ENCODE measurements at regions not wholly inside any gene's neighbourhood (a gene's known extent, or its start where the extent isn't known, plus 50 kb on each side); places are given as distances from the start of the nearest gene placed in this dataset.

DNA sequence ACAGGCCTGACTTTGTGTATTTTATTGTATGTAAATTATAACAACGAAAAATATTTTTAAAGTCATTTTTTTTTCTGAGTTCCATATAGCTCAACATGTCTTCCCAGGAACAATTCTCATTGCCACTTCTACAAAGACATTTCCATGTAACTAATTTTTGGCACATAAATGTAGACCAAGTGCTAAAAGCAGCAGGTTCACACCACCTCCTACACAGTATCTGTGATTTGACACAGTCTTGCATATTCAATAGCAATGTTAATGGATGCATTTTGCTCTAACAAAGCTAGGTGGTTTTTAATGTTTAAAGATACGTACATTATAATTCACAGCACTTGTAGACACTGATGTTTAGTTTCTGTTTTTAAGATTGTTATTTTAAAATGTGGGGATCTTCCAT lies 346.5 kb downstream of the GPAM start:
- no peaks in the 10 kb centered on the region for H3K27me3 ChIP-seq (ENCODE audit: insufficient read depth, low read length)
- H3K27ac ChIP-seq (ENCODE audit: low read length): no peak overlapping the region
- no peaks in the 10 kb centered on the region for H3K36me3 ChIP-seq (ENCODE audit: insufficient read depth, low read depth, low read length)
- no peak overlapping the region for H3K9ac ChIP-seq (ENCODE audit: low read depth, low read length)
- H3K4me1 ChIP-seq (ENCODE audit: insufficient read depth, low read length): peaks cover 19% of the 10 kb centered on the region
- H3K4me3 ChIP-seq (ENCODE audit: low read length): no peak overlapping the region
- no peaks in the 10 kb centered on the region for H3K9me3 ChIP-seq (ENCODE audit: insufficient read depth, low read depth, low read length)

DNA sequence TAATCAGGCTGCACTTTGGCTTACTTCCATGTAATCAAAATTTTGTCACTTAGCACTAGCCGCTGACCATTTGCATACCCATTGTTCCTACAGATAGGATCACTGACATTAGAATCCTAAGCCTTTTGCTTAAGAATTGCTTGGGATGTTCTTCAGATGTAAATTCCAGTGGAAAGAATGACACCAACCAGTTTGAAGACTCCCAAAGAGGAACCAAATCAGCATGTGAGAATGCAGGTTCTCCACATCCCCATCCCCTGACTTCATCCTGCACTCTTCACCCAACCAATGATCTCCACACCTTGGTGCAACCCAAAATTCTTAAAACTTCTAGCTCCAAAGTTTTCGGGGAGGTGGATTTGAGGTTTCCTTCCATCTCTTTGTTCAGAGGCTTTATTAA lies 345.6 kb downstream of the GPAM start:
- H3K9me3 ChIP-seq (ENCODE audit: insufficient read depth, low read depth, low read length): no peaks in the 10 kb centered on the region
- no peaks in the 10 kb centered on the region for H3K36me3 ChIP-seq (ENCODE audit: insufficient read depth, low read depth, low read length)
- H3K4me3 ChIP-seq (ENCODE audit: low read length): no peak overlapping the region
- H3K9ac ChIP-seq (ENCODE audit: low read depth, low read length): no peak overlapping the region
- H3K4me1 ChIP-seq (ENCODE audit: insufficient read depth, low read length): peaks cover 19% of the 10 kb centered on the region
- H3K27ac ChIP-seq (ENCODE audit: low read length): no peak overlapping the region
- no peaks in the 10 kb centered on the region for H3K27me3 ChIP-seq (ENCODE audit: insufficient read depth, low read length)

DNA sequence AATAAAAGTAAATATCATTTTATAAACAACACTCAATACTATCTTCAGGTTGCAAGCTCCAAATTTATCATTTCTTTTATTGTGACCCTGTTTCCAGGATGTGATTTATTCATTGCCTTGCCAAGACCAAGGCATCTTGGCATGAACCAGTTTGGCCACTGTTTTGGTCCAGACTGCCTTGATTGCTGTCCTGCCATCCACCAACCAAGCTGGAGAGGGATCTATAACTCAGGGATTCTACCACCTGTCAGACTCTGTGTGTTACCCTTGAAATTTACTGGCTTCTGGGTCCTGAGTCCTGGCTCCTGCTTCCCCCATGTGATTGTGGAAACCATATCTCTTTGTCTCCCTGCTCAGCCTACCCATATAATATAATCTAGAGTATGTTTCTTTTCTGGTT lies 343.0 kb downstream of the GPAM start:
- Histone ChIP-seq H3K27me3 (ENCODE audit: insufficient read depth, low read length) (no peaks in the 10 kb centered on the region), H3K4me1 (ENCODE audit: insufficient read depth, low read length) (peaks cover 19% of the 10 kb centered on the region), H3K9ac (ENCODE audit: low read depth, low read length) (no peak overlapping the region), H3K9me3 (ENCODE audit: insufficient read depth, low read depth, low read length) (no peaks in the 10 kb centered on the region), H3K36me3 (ENCODE audit: insufficient read depth, low read depth, low read length) (no peaks in the 10 kb centered on the region), H3K4me3 (ENCODE audit: low read length) (no peak overlapping the region), H3K27ac (ENCODE audit: low read length) (no peak overlapping the region)

DNA sequence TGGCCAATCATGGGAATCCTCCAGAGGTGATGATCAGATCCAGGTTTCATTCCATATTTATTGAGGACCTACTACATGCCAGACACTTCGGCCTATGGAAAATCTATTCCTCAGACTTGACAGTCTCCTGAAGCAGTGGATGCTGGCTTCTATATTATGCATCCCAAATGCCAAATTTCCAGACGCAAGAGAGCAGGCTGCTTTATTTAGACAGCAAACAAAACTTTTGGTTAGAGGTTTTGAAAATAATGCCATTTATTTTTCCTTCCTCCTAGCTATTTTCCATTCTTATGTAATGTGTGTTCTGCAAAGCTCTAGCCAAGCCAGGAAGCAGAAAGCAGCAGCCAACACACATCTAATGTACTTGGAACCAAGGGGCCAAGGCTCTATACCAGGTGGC lies 330.8 kb downstream of the GPAM start:
- Histone ChIP-seq H3K9me3 (ENCODE audit: insufficient read depth, low read depth, low read length) (no peaks in the 10 kb centered on the region), H3K27ac (ENCODE audit: low read length) (no peak overlapping the region), H3K4me3 (ENCODE audit: low read length) (no peak overlapping the region), H3K27me3 (ENCODE audit: insufficient read depth, low read length) (no peaks in the 10 kb centered on the region), H3K4me1 (ENCODE audit: insufficient read depth, low read length) (no peaks in the 10 kb centered on the region), H3K36me3 (ENCODE audit: insufficient read depth, low read depth, low read length) (no peaks in the 10 kb centered on the region), H3K9ac (ENCODE audit: low read depth, low read length) (no peak overlapping the region)

DNA sequence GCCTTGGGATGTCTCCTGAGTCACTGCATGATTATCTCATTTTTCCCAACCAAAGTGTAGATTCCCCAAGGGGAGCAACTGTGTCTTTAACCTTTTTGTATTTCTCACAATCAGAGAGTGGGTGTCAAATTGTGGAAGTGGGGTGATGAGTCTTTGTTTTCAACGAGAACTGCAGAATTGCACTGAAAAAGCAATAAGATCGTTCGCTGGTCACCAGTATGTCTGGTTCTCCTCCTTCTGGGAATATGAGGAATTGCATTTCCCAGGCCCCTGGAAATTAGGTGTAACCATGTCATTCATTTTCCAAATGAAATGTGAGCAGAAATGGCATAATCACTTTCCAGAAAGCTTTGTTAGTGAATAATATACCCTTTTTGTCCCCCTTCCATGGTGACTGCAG lies 326.9 kb downstream of the GPAM start:
- Histone ChIP-seq H3K36me3 (ENCODE audit: insufficient read depth, low read depth, low read length) (no peaks in the 10 kb centered on the region), H3K9me3 (ENCODE audit: insufficient read depth, low read depth, low read length) (no peaks in the 10 kb centered on the region), H3K27ac (ENCODE audit: low read length) (no peak overlapping the region), H3K27me3 (ENCODE audit: insufficient read depth, low read length) (no peaks in the 10 kb centered on the region), H3K4me1 (ENCODE audit: insufficient read depth, low read length) (no peaks in the 10 kb centered on the region), H3K9ac (ENCODE audit: low read depth, low read length) (no peak overlapping the region), H3K4me3 (ENCODE audit: low read length) (no peak overlapping the region)

DNA sequence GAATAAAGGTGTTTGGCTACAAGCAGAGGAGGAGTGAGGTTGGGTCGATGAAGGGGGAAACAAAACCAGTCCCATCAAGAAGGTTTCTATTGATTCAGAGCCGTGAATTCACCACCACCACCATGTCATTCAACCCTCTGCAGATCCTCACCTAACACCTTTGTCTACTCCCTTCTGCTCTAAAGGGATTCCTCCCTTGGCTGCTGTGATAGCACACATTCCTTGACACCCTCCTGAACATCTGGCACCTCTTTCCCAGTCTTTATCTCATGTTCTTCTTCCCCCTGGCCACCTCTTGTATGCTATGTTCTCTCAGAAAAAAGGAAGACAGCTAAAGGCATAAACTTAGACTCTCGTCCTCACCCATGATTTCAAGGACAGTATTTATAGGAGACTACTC lies 318.0 kb downstream of the GPAM start:
- no peaks in the 10 kb centered on the region for H3K9me3 ChIP-seq (ENCODE audit: insufficient read depth, low read depth, low read length)

DNA sequence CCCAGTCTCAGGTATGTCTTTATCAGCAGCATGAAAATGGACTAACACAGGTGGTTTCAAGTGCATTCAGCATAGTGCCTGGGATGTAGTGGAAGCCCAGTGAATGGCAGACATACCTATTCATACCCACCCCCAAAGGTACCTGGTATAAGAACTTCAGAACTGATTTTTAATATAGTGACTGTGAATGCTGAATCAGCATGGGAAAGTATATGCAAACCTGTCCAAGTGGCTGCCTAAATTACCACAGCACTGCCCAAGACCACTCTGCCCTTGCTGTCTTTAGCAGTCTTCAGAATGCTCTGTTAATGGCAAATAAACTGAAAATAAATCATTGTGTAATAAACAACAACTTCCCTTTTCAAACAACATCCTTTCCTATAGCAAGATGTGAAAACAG lies 312.1 kb downstream of the GPAM start:
- Histone ChIP-seq H3K9ac (ENCODE audit: low read depth, low read length) (no peak overlapping the region), H3K27ac (ENCODE audit: low read length) (no peak overlapping the region), H3K4me1 (ENCODE audit: insufficient read depth, low read length) (no peaks in the 10 kb centered on the region), H3K36me3 (ENCODE audit: insufficient read depth, low read depth, low read length) (no peaks in the 10 kb centered on the region), H3K4me3 (ENCODE audit: low read length) (no peak overlapping the region), H3K9me3 (ENCODE audit: insufficient read depth, low read depth, low read length) (no peaks in the 10 kb centered on the region), H3K27me3 (ENCODE audit: insufficient read depth, low read length) (no peaks in the 10 kb centered on the region)

More for the DNA sequence above, 318.0 kb downstream of the GPAM start:
- H3K27me3 ChIP-seq (ENCODE audit: insufficient read depth, low read length): no peaks in the 10 kb centered on the region
- H3K36me3 ChIP-seq (ENCODE audit: insufficient read depth, low read depth, low read length): no peaks in the 10 kb centered on the region
- H3K27ac ChIP-seq (ENCODE audit: low read length): no peak overlapping the region
- H3K9ac ChIP-seq (ENCODE audit: low read depth, low read length): no peak overlapping the region
- H3K4me3 ChIP-seq (ENCODE audit: low read length): no peak overlapping the region
- H3K4me1 ChIP-seq (ENCODE audit: insufficient read depth, low read length): no peaks in the 10 kb centered on the region; the same call in 1 of the 2 replicates

DNA sequence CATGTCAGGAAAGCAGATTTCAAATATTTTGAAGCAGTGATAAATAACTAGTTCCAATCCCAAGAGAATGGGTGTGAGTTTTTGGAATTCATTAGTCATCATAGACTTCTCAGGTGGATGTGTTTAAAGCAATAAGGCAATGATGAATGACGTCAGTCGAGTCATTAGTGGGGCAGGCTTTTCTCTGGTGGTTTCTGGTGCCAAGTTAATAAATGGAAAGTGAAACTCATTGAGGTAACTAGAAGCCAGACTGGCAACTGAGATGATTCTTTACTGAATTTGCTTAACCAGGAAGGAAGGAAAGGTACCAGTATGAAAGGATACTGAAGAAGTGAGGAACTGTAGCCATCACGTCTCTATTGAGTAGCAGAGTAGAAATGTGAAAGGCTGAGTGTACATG lies 311.0 kb downstream of the GPAM start:
- Histone ChIP-seq H3K27me3 (ENCODE audit: insufficient read depth, low read length) (no peaks in the 10 kb centered on the region), H3K4me1 (ENCODE audit: insufficient read depth, low read length) (peaks cover 6% of the 10 kb centered on the region; the same call in 1 of the 2 replicates), H3K9me3 (ENCODE audit: insufficient read depth, low read depth, low read length) (no peaks in the 10 kb centered on the region), H3K36me3 (ENCODE audit: insufficient read depth, low read depth, low read length) (no peaks in the 10 kb centered on the region), H3K9ac (ENCODE audit: low read depth, low read length) (no peak overlapping the region), H3K27ac (ENCODE audit: low read length) (no peak overlapping the region), H3K4me3 (ENCODE audit: low read length) (no peak overlapping the region)

DNA sequence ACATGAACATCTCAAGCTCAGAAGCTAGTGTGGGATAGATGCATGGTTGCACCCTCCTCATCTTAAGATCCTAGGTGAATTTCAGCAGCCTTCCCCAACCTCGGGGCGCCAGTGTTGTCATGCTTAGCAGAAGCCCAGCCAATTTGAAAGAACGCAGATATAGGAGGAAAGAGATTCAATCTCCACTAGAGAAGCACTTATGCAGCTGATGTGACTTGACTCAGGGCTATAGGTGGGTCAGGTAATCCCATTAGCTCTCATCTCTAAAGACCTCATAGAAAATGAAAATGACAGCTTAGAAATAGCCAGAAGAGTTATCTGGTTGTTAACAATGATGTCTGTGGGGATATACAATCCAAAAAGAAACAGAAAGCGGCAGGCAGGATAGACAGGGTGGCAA lies 310.5 kb downstream of the GPAM start:
- H3K4me1 ChIP-seq (ENCODE audit: insufficient read depth, low read length): peaks cover 9% of the 10 kb centered on the region; the same call in 1 of the 2 replicates
- no peaks in the 10 kb centered on the region for H3K27me3 ChIP-seq (ENCODE audit: insufficient read depth, low read length)

DNA sequence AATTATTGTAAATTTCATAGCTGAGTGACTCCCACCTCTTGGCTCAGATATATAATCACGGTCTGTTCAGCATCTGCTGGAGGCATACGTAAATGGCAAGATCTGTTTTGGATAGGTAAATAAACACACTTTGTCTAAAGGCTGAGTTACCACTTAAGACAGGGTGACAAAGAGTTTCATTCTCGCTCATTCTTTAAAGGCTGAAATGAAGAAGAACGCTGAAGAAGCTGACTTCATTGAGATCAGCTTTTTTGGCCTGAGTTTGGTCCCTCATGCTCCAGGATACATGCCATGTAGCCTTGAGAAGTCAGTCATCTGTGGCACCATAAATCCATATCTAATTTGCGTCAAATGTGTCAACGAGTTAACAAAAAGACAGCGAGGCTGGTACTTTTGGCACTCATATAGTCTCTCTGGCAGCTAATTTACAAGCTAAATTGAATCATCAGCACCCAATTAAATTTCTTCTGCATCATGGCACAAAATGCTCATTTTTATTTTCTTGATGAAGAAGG lies 309.9 kb downstream of the GPAM start:
- H3K4me1 ChIP-seq (ENCODE audit: insufficient read depth, low read length): peaks cover 9% of the 10 kb centered on the region; the same call in 1 of the 2 replicates
- peaks cover 10% of the 10 kb centered on the region for H3K9me3 ChIP-seq (ENCODE audit: insufficient read depth, low read depth, low read length)
- H3K36me3 ChIP-seq (ENCODE audit: insufficient read depth, low read depth, low read length): no peaks in the 10 kb centered on the region
- H3K27ac ChIP-seq (ENCODE audit: low read length): no peak overlapping the region
- H3K27me3 ChIP-seq (ENCODE audit: insufficient read depth, low read length): no peaks in the 10 kb centered on the region
- H3K4me3 ChIP-seq (ENCODE audit: low read length): no peak overlapping the region
- no peak overlapping the region for H3K9ac ChIP-seq (ENCODE audit: low read depth, low read length)

More for the DNA sequence above, 310.5 kb downstream of the GPAM start:
- Histone ChIP-seq H3K9ac (ENCODE audit: low read depth, low read length) (no peak overlapping the region), H3K9me3 (ENCODE audit: insufficient read depth, low read depth, low read length) (peaks cover 4% of the 10 kb centered on the region; the same call in 1 of the 2 replicates), H3K27ac (ENCODE audit: low read length) (no peak overlapping the region), H3K36me3 (ENCODE audit: insufficient read depth, low read depth, low read length) (no peaks in the 10 kb centered on the region), H3K4me3 (ENCODE audit: low read length) (no peak overlapping the region)

DNA sequence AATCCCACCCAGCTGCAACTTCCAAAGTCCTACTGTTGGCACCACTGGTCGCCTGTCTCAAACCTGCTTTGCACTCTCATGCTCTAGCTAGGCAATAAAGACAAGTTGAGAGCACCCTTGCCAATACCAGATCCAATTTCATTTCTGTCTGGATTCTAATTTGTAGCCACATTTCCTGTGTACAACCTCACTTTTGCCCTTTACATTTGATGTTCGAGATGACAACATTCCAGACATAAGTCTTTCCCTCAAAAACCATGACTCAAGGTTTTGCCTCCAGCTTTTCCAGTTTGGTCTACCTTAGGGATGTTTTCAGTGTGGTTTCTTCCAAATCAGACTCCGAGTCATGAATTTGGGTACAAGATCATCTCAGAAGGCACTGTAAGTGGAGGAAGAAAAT lies 309.0 kb downstream of the GPAM start:
- H3K27ac ChIP-seq (ENCODE audit: low read length): no peak overlapping the region
- no peaks in the 10 kb centered on the region for H3K36me3 ChIP-seq (ENCODE audit: insufficient read depth, low read depth, low read length)
- H3K9ac ChIP-seq (ENCODE audit: low read depth, low read length): no peak overlapping the region
- peaks cover 15% of the 10 kb centered on the region for H3K9me3 ChIP-seq (ENCODE audit: insufficient read depth, low read depth, low read length)
- no peak overlapping the region for H3K4me3 ChIP-seq (ENCODE audit: low read length)
- no peaks in the 10 kb centered on the region for H3K27me3 ChIP-seq (ENCODE audit: insufficient read depth, low read length)
- H3K4me1 ChIP-seq (ENCODE audit: insufficient read depth, low read length): peaks cover 9% of the 10 kb centered on the region; the same call in 1 of the 2 replicates

DNA sequence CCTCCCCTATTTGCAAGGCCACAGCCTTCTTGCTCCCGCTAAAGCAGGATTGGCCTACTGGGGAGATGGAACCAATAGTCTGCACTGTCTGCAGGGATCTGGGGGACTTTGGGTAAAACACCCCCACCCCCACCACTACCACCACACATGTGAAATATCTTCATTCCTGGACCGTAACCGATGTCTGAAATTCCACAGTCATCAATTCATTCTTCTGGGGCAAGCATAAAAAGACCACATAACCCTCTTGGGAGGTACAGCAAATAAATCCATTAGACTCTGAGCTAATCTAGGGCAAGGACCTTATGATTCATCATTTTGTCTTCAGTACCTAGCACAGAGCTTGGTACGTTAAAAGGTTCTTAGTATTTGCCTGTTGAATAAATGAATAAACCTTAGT lies 307.8 kb downstream of the GPAM start:
- peaks cover 9% of the 10 kb centered on the region; the same call in 1 of the 2 replicates for H3K4me1 ChIP-seq (ENCODE audit: insufficient read depth, low read length)
- no peaks in the 10 kb centered on the region for H3K27me3 ChIP-seq (ENCODE audit: insufficient read depth, low read length)
- H3K9ac ChIP-seq (ENCODE audit: low read depth, low read length): no peak overlapping the region
- H3K9me3 ChIP-seq (ENCODE audit: insufficient read depth, low read depth, low read length): peaks cover 15% of the 10 kb centered on the region
- H3K4me3 ChIP-seq (ENCODE audit: low read length): no peak overlapping the region
- H3K36me3 ChIP-seq (ENCODE audit: insufficient read depth, low read depth, low read length): no peaks in the 10 kb centered on the region
- no peak overlapping the region for H3K27ac ChIP-seq (ENCODE audit: low read length)

All from iPS-20b (cell line).